Ovary (tissue), 3 donors: ENCODE measurements at regions not wholly inside any gene's neighbourhood (a gene's known extent, or its start where the extent isn't known, plus 50 kb on each side); places are given as distances from the start of the nearest gene placed in this dataset.

Source experiments
- POLR2A ChIP-seq: fragments of 450-650 bp; IDR thresholded peaks from one replicate; pipeline ENCODE4 v1.6.1; 2017; ENCODE audit warnings: antibody characterized with exemption, mild to moderate bottlenecking, moderate library complexity
- TF ChIP-seq, protein P1 (sequence below), 3 donors: fragments of 450-650 bp in 2 of 3; fragments of 200-600 bp in 1 of 3; IDR thresholded peaks; one replicate each; pipeline versions ENCODE4 v1.5.1 to v1.8.0; 2016 to 2022; ENCODE audit warnings: antibody characterized with exemption in 3 of 3, mild to moderate bottlenecking in 1 of 3
- donor health status: DM: no; HTN: no; CAD: no.

DNA sequence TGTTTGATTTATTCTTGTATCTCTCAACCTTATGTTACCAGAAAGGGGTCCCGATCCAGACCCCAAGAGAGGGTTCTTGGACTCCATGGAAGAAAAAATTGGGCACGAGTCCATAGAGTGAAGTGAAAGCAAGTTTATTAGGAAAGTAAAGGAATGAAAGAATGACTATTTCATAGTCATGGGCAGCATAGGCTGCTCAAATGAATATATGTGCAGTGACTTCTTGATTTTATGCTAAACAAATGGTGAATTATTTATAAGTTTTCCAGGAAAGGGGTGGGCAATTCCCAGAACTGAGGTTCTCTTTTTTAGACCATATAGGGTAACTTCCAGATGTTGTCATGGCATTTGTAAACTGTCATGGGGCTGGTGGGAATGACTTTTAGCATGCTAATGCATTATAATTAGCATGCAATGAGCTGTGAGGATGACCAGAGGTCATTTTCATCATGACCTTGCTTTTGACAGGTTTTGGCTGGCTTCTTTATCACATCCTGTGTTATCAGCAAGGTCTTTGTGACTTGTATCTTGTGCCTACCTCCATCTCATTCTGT, 832.4 kb upstream of the CDH2 start:
- TF ChIP-seq, protein P1, sequence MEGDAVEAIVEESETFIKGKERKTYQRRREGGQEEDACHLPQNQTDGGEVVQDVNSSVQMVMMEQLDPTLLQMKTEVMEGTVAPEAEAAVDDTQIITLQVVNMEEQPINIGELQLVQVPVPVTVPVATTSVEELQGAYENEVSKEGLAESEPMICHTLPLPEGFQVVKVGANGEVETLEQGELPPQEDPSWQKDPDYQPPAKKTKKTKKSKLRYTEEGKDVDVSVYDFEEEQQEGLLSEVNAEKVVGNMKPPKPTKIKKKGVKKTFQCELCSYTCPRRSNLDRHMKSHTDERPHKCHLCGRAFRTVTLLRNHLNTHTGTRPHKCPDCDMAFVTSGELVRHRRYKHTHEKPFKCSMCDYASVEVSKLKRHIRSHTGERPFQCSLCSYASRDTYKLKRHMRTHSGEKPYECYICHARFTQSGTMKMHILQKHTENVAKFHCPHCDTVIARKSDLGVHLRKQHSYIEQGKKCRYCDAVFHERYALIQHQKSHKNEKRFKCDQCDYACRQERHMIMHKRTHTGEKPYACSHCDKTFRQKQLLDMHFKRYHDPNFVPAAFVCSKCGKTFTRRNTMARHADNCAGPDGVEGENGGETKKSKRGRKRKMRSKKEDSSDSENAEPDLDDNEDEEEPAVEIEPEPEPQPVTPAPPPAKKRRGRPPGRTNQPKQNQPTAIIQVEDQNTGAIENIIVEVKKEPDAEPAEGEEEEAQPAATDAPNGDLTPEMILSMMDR (IDR thresholded peaks at IDR 0.05) = no peak
- TF ChIP-seq POLR2A = no peak
